Astrocyte (in vitro differentiated cells and primary cell): ENCODE measurements at regions not wholly inside any gene's neighbourhood (a gene's known extent, or its start where the extent isn't known, plus 50 kb on each side); places are given as distances from the start of the nearest gene placed in this dataset.

Source experiments
- DNase-seq: peaks from one replicate; pipeline ENCODE4 v3.0.0-alpha.2; 2010; ENCODE audit warnings: low read depth
- FAIRE-seq: peaks from 2 replicates; lab custom pipeline; 2011; peaks lifted over from hg19 to GRCh38; lab: Jason Lieb, UNC
- H2AFZ ChIP-seq: 2 replicates; pipeline ENCODE4 v1.6.0; 2012; ENCODE audit warnings: low read depth, low read length, inconsistent platforms
- H3K27ac ChIP-seq: 2 replicates; pipeline ENCODE4 v1.5.1; 2011; ENCODE audit warnings: low read depth, low read length, inconsistent platforms
- H3K27me3 ChIP-seq: 2 replicates; pipeline ENCODE4 v1.6.0; 2011; ENCODE audit warnings: low read length, inconsistent platforms; ENCODE audit not compliant: insufficient read depth
- H3K36me3 ChIP-seq: 2 replicates; pipeline ENCODE4 v1.5.1; 2011; ENCODE audit warnings: low read length, inconsistent platforms; ENCODE audit not compliant: insufficient read depth
- H3K4me1 ChIP-seq: 2 replicates; pipeline ENCODE4 v1.5.1; 2011; ENCODE audit warnings: low read length, inconsistent platforms; ENCODE audit not compliant: insufficient read depth
- H3K4me2 ChIP-seq: 2 replicates; pipeline ENCODE4 v1.6.0; 2012; ENCODE audit warnings: low read length, inconsistent platforms
- H3K4me3 ChIP-seq: 2 replicates; pipeline ENCODE4 v1.5.1; 2011; ENCODE audit warnings: low read depth, mild to moderate bottlenecking, low read length, inconsistent platforms; ENCODE audit not compliant: insufficient read depth
- H3K79me2 ChIP-seq: 2 replicates; pipeline ENCODE4 v1.6.0; 2012; ENCODE audit warnings: mild to moderate bottlenecking, low read length, inconsistent platforms; ENCODE audit not compliant: insufficient read depth
- H3K9ac ChIP-seq: 2 replicates; pipeline ENCODE4 v1.6.0; 2012; ENCODE audit warnings: mild to moderate bottlenecking, low read length, inconsistent platforms
- H3K9me3 ChIP-seq: 2 replicates; pipeline ENCODE4 v1.5.1; 2012; ENCODE audit warnings: low read depth, mild to moderate bottlenecking, low read length, inconsistent platforms; ENCODE audit not compliant: insufficient read depth
- H4K20me1 ChIP-seq: 2 replicates; pipeline ENCODE4 v1.6.0; 2012; ENCODE audit warnings: low read length, inconsistent platforms; ENCODE audit not compliant: insufficient read depth
- H3K27ac Mint-ChIP-seq: one replicate; pipeline ENCODE4 v1.8.0; 2021; ENCODE audit warnings: mild to moderate bottlenecking, mixed read lengths; ENCODE audit not compliant: unreplicated experiment
- H3K27me3 Mint-ChIP-seq: one replicate; pipeline ENCODE4 v1.8.0; 2021; ENCODE audit warnings: low read depth, mixed read lengths; ENCODE audit not compliant: unreplicated experiment
- H3K36me3 Mint-ChIP-seq: one replicate; pipeline ENCODE4 v1.8.0; 2021; ENCODE audit warnings: low read depth, mixed read lengths; ENCODE audit not compliant: unreplicated experiment
- H3K4me1 Mint-ChIP-seq: one replicate; pipeline ENCODE4 v1.8.0; 2021; ENCODE audit warnings: low read depth, mixed read lengths; ENCODE audit not compliant: unreplicated experiment
- H3K4me3 Mint-ChIP-seq: one replicate; pipeline ENCODE4 v1.8.0; 2021; ENCODE audit warnings: mild to moderate bottlenecking, moderate library complexity, mixed read lengths; ENCODE audit not compliant: unreplicated experiment
- H3K9me3 Mint-ChIP-seq: one replicate; pipeline ENCODE4 v1.8.0; 2021; ENCODE audit warnings: mild to moderate bottlenecking, mixed read lengths; ENCODE audit not compliant: unreplicated experiment
- CTCF ChIP-seq: IDR thresholded peaks from 2 replicates; pipeline ENCODE4 v1.5.1; 2011; ENCODE audit warnings: low read depth, mild to moderate bottlenecking, inconsistent platforms, low read length, moderate library complexity; ENCODE audit not compliant: insufficient read depth
- EZH2 ChIP-seq: IDR thresholded peaks from 2 replicates; pipeline ENCODE4 v1.6.1; 2012; ENCODE audit warnings: mild to moderate bottlenecking, low read length, inconsistent platforms; ENCODE audit not compliant: insufficient read depth

- no peaks in the 10 kb centered on the region for H3K4me1 Mint-ChIP-seq
- H3K27ac Mint-ChIP-seq, result no peak overlapping the region
Observed at GRCh38 chr10:113278221-113278620, 274.6 kb upstream of the HABP2 start.

GRCh38 chr10:113278664-113279063 is 274.2 kb upstream of the HABP2 start:
- no peak overlapping the region for H2AFZ ChIP-seq
- no peaks in the 10 kb centered on the region for H3K79me2 ChIP-seq
- no peaks in the 10 kb centered on the region for H3K27me3 ChIP-seq
- FAIRE-seq (no peak), DNase-seq (no peak)
- H3K4me3 ChIP-seq, result no peak overlapping the region
- H3K4me1 Mint-ChIP-seq, result no peaks in the 10 kb centered on the region
- peaks cover 15% of the 10 kb centered on the region for H3K9me3 Mint-ChIP-seq
- no peak overlapping the region for H3K27ac ChIP-seq
- H3K4me2 ChIP-seq, result no peak overlapping the region
- no peak overlapping the region for H3K4me3 Mint-ChIP-seq
- no peaks in the 10 kb centered on the region for H4K20me1 ChIP-seq
- H3K9ac ChIP-seq, result no peak overlapping the region
- no peak overlapping the region for H3K27ac Mint-ChIP-seq
- no peaks in the 10 kb centered on the region for H3K9me3 ChIP-seq
- TF ChIP-seq EZH2 (no peak), CTCF (no peak)
- peaks cover 3% of the 10 kb centered on the region for H3K27me3 Mint-ChIP-seq
- no peaks in the 10 kb centered on the region for H3K36me3 Mint-ChIP-seq
- peaks cover 4% of the 10 kb centered on the region for H3K4me1 ChIP-seq
- no peaks in the 10 kb centered on the region for H3K36me3 ChIP-seq

More at GRCh38 chr10:113278221-113278620, 274.6 kb upstream of the HABP2 start:
- Histone ChIP-seq H3K4me1 (peaks cover 8% of the 10 kb centered on the region), H3K79me2 (no peaks in the 10 kb centered on the region), H3K9me3 (no peaks in the 10 kb centered on the region), H3K36me3 (no peaks in the 10 kb centered on the region), H3K4me3 (no peak overlapping the region), H3K4me2 (no peak overlapping the region), H3K27me3 (no peaks in the 10 kb centered on the region), H2AFZ (no peak overlapping the region), H3K9ac (no peak overlapping the region), H3K27ac (no peak overlapping the region), H4K20me1 (no peaks in the 10 kb centered on the region)
- Mint-ChIP-seq H3K36me3 (no peaks in the 10 kb centered on the region), H3K27me3 (peaks cover 3% of the 10 kb centered on the region), H3K9me3 (peaks cover 15% of the 10 kb centered on the region), H3K4me3 (no peak overlapping the region)
- DNase-seq, result no peak
- TF ChIP-seq CTCF (no peak), EZH2 (no peak)
- FAIRE-seq, result no peak

GRCh38 chr10:113279262-113279661 is 273.6 kb upstream of the HABP2 start:
- Mint-ChIP-seq H3K4me1 (no peaks in the 10 kb centered on the region), H3K9me3 (peaks cover 15% of the 10 kb centered on the region), H3K27me3 (peaks cover 3% of the 10 kb centered on the region), H3K36me3 (no peaks in the 10 kb centered on the region), H3K4me3 (no peak overlapping the region), H3K27ac (no peak overlapping the region)
- H3K27ac ChIP-seq, result no peak overlapping the region
- TF ChIP-seq EZH2 (no peak), CTCF (no peak)
- no peak overlapping the region for H3K9ac ChIP-seq
- H3K4me3 ChIP-seq, result no peak overlapping the region
- H4K20me1 ChIP-seq, result no peaks in the 10 kb centered on the region
- H2AFZ ChIP-seq, result no peak overlapping the region
- FAIRE-seq (no peak), DNase-seq (no peak)
- H3K79me2 ChIP-seq, result no peaks in the 10 kb centered on the region
- no peaks in the 10 kb centered on the region for H3K9me3 ChIP-seq
- no peaks in the 10 kb centered on the region for H3K27me3 ChIP-seq
- H3K4me1 ChIP-seq, result no peaks in the 10 kb centered on the region
- H3K4me2 ChIP-seq, result no peak overlapping the region
- no peaks in the 10 kb centered on the region for H3K36me3 ChIP-seq
